ENCODE measurements at regions not wholly inside any gene's neighbourhood (a gene's known extent, or its start where the extent isn't known, plus 50 kb on each side); places are given as distances from the start of the nearest gene placed in this dataset.

GRCh38 chrX:124573468-124573867 lies 227.1 kb downstream of the SH2D1A start:
- TF ChIP-seq SUZ12 (IDR thresholded peaks at IDR 0.05; ENCODE audit: extremely low read depth, insufficient read depth, insufficient read length) (no peak), YY1 (IDR thresholded peaks at IDR 0.05; ENCODE audit: insufficient read depth, insufficient read length) (no peak), ZNF274 (IDR thresholded peaks at IDR 0.05; ENCODE audit: low read depth, low read length) (no peak)
